WERI-Rb-1 (cell line): ENCODE measurements at regions not wholly inside any gene's neighbourhood (a gene's known extent, or its start where the extent isn't known, plus 50 kb on each side); places are given as distances from the start of the nearest gene placed in this dataset.

Source experiments
- DNase-seq: peaks from one replicate; pipeline ENCODE4 v3.0.0-alpha.2; 2020
- H3K27ac ChIP-seq: fragments of 250-450 bp; sonication (Bioruptor Pico); 2 replicates; pipeline ENCODE4 v1.5.1; 2020; ENCODE audit warnings: mild to moderate bottlenecking, moderate library complexity
- H3K27me3 ChIP-seq: fragments of 250-450 bp; sonication (Bioruptor Pico); 2 replicates; pipeline ENCODE4 v1.5.1; 2021; ENCODE audit warnings: mild to moderate bottlenecking, low read depth, moderate library complexity; ENCODE audit not compliant: insufficient read depth, severe bottlenecking
- H3K36me3 ChIP-seq: fragments of 250-450 bp; sonication (Bioruptor Pico); 2 replicates; pipeline ENCODE4 v1.5.1; 2020; ENCODE audit warnings: mild to moderate bottlenecking, moderate library complexity
- H3K4me3 ChIP-seq: 2 replicates; pipeline ENCODE4 v1.5.1; 2011; ENCODE audit warnings: low read depth, mild to moderate bottlenecking, control low read depth, low read length
- H3K9me3 ChIP-seq: fragments of 250-450 bp; sonication (Bioruptor Pico); 2 replicates; pipeline ENCODE4 v1.5.1; 2021; ENCODE audit warnings: mild to moderate bottlenecking, moderate library complexity; ENCODE audit not compliant: severe bottlenecking
- CTCF ChIP-seq: IDR thresholded peaks from 2 replicates; pipeline ENCODE4 v1.5.1; 2011; ENCODE audit warnings: low read depth, mild to moderate bottlenecking, control low read depth, inconsistent platforms, low read length

GRCh38 chr18:57900906-57901435 lies 97.9 kb upstream of the ATP8B1 start:
- no peak overlapping the region for H3K4me3 ChIP-seq
- no peak for DNase-seq
- TF ChIP-seq CTCF: no peak
- no peak overlapping the region for H3K27ac ChIP-seq
- no peaks in the 10 kb centered on the region for H3K27me3 ChIP-seq
- no peaks in the 10 kb centered on the region for H3K36me3 ChIP-seq
- H3K9me3 ChIP-seq: peaks cover 18% of the 10 kb centered on the region

- no peak for TF ChIP-seq CTCF
Observed at GRCh38 chr18:57898506-57899124, 95.5 kb upstream of the ATP8B1 start.

GRCh38 chr18:57895182-57895581 lies 92.1 kb upstream of the ATP8B1 start:
- Histone ChIP-seq H3K27ac (no peak overlapping the region), H3K36me3 (no peaks in the 10 kb centered on the region), H3K9me3 (peaks cover 18% of the 10 kb centered on the region), H3K27me3 (no peaks in the 10 kb centered on the region), H3K4me3 (no peak overlapping the region)
- no peak for DNase-seq
- no peak for TF ChIP-seq CTCF

More at GRCh38 chr18:57898506-57899124, 95.5 kb upstream of the ATP8B1 start:
- H3K4me3 ChIP-seq: no peak overlapping the region
- DNase-seq: no peak
- no peaks in the 10 kb centered on the region for H3K36me3 ChIP-seq
- no peak overlapping the region for H3K27ac ChIP-seq
- no peaks in the 10 kb centered on the region for H3K27me3 ChIP-seq
- peaks cover 23% of the 10 kb centered on the region for H3K9me3 ChIP-seq

GRCh38 chr18:57891707-57892391 lies 88.7 kb upstream of the ATP8B1 start:
- TF ChIP-seq CTCF: no peak
- no peak for DNase-seq
- Histone ChIP-seq H3K27me3 (no peaks in the 10 kb centered on the region), H3K4me3 (no peak overlapping the region), H3K36me3 (no peaks in the 10 kb centered on the region), H3K27ac (no peak overlapping the region), H3K9me3 (peaks cover 28% of the 10 kb centered on the region)

GRCh38 chr18:57890266-57890665 lies 87.2 kb upstream of the ATP8B1 start:
- Histone ChIP-seq H3K9me3 (peaks cover 21% of the 10 kb centered on the region), H3K27ac (no peak overlapping the region), H3K36me3 (no peaks in the 10 kb centered on the region), H3K27me3 (no peaks in the 10 kb centered on the region), H3K4me3 (no peak overlapping the region)
- peak; percentile 78 for DNase-seq
- no peak for TF ChIP-seq CTCF
